Sigmoid colon (tissue), 4 donors: ENCODE measurements at regions not wholly inside any gene's neighbourhood (a gene's known extent, or its start where the extent isn't known, plus 50 kb on each side); places are given as distances from the start of the nearest gene placed in this dataset.

Experiments
- POLR2A ChIP-seq, 2 donors: fragments of 450-650 bp; IDR thresholded peaks; one replicate each; pipeline ENCODE4 v1.6.1; 2016; ENCODE audit warnings: antibody characterized with exemption in 2 of 2, mild to moderate bottlenecking in 2 of 2, moderate library complexity in 2 of 2
- POLR2AphosphoS5 ChIP-seq, 4 donors: sonication (generic); formaldehyde crosslinking; IDR thresholded peaks; one replicate each; pipeline ENCODE4 v1.6.1; 2017; ENCODE audit warnings: antibody characterized with exemption in 4 of 4
- TF ChIP-seq, protein P1 (sequence below), 4 experiments: fragments of 450-650 bp in 3 of 4; fragments of 200-600 bp in 1 of 4; IDR thresholded peaks; one replicate each; pipeline ENCODE4 v1.5.1; 2016 to 2019; ENCODE audit warnings: antibody characterized with exemption in 4 of 4, mild to moderate bottlenecking in 3 of 4, moderate library complexity in 2 of 4

DNA sequence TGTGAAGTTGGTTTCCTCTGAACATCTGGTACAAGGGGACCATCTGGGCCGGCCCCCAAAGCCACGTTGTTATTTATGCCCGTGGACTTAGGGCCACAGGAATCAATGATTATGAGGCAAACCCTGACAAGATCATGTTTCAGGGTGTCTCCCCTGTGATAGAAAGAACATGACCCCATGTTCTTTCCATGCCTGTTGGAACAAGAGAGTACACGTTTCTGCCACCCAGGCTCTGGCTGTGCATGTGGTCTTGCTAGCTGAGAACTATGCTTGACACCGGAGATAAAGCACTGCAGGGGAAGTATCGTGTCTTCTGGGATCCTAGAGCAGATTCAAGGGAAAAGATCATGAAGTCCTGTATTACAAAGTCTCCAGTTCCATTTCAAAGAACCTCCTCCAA, 64.2 kb downstream of the TMEM17 start:
- TF ChIP-seq, protein P1, sequence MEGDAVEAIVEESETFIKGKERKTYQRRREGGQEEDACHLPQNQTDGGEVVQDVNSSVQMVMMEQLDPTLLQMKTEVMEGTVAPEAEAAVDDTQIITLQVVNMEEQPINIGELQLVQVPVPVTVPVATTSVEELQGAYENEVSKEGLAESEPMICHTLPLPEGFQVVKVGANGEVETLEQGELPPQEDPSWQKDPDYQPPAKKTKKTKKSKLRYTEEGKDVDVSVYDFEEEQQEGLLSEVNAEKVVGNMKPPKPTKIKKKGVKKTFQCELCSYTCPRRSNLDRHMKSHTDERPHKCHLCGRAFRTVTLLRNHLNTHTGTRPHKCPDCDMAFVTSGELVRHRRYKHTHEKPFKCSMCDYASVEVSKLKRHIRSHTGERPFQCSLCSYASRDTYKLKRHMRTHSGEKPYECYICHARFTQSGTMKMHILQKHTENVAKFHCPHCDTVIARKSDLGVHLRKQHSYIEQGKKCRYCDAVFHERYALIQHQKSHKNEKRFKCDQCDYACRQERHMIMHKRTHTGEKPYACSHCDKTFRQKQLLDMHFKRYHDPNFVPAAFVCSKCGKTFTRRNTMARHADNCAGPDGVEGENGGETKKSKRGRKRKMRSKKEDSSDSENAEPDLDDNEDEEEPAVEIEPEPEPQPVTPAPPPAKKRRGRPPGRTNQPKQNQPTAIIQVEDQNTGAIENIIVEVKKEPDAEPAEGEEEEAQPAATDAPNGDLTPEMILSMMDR (IDR thresholded peaks at IDR 0.05), result no peak
- TF ChIP-seq POLR2A (IDR thresholded peaks at IDR 0.05), result no peak
- TF ChIP-seq POLR2AphosphoS5 (IDR thresholded peaks at IDR 0.05), result no peak
